Epithelial cell of proximal tubule (primary cell): ENCODE measurements at regions not wholly inside any gene's neighbourhood (a gene's known extent, or its start where the extent isn't known, plus 50 kb on each side); places are given as distances from the start of the nearest gene placed in this dataset.

Experiments used
- DNase-seq: peaks from one replicate; pipeline ENCODE4 v3.0.0-alpha.2; 2011; ENCODE audit warnings: low read depth
- H3K4me3 ChIP-seq: 2 replicates; pipeline ENCODE4 v1.5.1; 2011; ENCODE audit warnings: low read depth, mild to moderate bottlenecking, low read length
- TF ChIP-seq, protein P1 (sequence below): conservative IDR thresholded peaks from 2 replicates; pipeline ENCODE4 v1.5.1; 2012; ENCODE audit warnings: low read depth, mild to moderate bottlenecking, low read length

DNA sequence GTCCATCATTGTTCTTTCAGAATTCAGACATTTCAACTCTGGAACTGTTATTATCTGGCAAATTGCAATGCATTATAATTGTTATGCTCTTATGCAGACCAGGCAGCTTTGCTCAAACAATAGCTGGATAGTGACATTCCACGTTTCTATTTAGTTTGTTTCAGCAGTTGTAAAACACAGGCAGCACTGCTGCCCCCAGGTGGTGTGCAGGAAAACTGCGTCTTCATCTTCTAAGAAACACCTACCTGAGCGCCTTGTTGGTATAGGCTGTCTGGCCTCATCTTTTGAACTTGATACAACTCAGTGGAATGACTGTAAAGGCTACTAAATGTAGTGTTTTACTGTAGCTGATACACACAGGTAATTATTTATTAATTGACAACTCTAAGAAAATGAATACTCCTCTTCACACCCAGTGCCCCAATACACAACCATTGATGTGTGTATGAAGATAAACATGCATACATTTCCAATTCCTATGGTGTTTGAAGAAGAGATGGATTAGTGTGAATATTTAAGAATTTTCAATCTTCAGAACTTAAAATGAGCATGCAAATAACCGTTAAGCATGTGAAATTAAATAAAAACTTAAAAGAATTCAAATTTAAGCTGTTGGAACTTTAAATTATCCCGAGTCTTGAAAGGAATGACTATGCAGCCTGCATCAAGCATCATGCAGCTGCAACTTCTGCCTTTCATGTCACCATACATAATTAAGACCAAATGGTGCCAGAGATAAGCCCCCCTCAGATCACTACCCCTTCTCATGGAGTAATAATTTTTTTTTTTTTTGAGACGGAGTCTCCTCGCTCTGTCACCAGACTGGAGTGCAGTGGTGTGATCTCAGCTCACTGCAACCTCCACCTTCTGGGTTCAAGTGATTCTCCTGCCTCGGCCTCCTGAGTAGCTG lies 85.6 kb downstream of the CD8B2 start:
- DNase-seq = no peak
- no peak overlapping the region for H3K4me3 ChIP-seq
- TF ChIP-seq, protein P1, sequence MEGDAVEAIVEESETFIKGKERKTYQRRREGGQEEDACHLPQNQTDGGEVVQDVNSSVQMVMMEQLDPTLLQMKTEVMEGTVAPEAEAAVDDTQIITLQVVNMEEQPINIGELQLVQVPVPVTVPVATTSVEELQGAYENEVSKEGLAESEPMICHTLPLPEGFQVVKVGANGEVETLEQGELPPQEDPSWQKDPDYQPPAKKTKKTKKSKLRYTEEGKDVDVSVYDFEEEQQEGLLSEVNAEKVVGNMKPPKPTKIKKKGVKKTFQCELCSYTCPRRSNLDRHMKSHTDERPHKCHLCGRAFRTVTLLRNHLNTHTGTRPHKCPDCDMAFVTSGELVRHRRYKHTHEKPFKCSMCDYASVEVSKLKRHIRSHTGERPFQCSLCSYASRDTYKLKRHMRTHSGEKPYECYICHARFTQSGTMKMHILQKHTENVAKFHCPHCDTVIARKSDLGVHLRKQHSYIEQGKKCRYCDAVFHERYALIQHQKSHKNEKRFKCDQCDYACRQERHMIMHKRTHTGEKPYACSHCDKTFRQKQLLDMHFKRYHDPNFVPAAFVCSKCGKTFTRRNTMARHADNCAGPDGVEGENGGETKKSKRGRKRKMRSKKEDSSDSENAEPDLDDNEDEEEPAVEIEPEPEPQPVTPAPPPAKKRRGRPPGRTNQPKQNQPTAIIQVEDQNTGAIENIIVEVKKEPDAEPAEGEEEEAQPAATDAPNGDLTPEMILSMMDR = peak; percentile 66

DNA sequence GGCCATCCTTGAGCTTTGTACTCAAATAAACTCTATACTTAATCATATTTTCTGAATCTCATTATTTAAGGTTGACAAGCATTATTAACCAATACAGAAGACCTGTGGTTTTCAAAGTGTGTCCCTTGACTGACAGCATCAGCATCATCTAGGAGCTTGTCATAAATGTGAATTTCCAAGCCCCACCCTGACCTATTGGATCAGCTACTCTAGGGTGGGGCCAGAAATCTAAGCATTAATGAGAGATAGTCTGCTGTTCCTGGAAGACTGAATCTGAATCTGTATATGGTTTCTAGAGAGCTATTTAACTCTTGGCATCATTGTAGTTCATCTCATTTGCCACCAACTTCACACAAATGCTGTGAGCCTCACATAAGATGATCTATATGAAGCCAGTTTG lies 86.6 kb downstream of the CD8B2 start:
- no peak overlapping the region for H3K4me3 ChIP-seq
- TF ChIP-seq, protein P1 = no peak
- no peak for DNase-seq

DNA sequence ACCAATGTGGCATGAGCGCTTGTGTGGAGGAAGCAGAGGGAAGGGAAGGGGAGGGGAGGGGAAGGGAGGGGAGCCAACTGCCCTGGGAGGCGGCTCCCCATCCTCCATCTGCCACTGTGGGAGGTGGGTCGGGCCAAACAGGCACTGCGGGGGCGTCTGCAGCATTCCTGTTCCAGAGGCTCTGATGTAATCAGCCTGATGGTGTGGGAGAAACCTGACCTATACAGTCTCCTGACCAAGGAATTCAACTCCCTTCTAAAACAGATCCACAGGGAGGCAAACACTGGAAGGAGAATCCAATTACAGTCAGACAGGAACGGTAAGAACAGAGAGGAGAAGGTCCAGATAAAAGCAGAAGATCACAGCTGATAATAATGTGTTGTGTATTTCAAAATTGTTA lies 88.8 kb downstream of the CD8B2 start:
- TF ChIP-seq, protein P1 = no peak
- no peak overlapping the region for H3K4me3 ChIP-seq
- peak; percentile 57 for DNase-seq

DNA sequence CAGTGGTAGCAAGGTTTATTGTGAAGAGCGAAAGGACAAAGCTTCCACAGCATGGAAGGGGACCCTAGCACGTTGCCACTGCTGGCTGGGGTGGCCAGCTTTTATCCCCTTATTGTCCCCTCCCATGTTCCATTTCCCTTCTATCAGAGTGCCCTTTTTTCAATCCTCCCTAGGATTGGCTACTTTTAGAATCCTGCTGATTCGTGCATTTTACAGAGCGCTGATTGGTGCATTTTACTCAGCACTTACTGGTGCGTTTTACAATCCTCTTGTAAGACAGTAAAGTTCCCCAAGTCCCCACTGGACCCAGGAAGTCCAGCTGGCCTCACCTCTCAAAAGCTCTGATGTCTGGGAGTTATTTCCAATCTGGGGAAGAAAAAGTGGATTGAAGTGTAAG lies 90.1 kb downstream of the CD8B2 start:
- H3K4me3 ChIP-seq = no peak overlapping the region
- DNase-seq = no peak
- TF ChIP-seq, protein P1 = no peak

DNA sequence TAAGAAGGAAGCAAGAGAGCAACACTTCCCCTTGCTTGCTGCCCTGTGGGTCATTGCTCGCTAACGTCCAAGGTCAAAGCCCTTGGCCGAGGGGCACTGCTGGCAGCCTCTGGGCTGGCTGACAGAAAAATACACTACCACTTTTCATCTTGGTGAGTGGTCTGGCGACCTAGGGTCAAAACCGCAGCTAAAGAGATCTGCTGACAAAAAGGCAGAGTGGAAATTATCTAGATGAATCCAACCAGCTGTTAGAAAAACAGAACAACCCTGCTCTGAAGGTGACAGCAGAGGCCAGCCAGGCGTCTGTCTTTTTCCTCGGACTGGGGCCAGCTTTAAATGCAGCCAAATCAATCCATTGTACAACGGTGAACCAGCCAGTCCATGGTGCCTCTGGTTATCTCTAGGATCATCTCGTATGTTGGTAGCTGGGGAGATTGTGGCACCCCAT lies 92.6 kb downstream of the CD8B2 start:
- H3K4me3 ChIP-seq = no peak overlapping the region
- TF ChIP-seq, protein P1 = no peak
- DNase-seq = no peak

DNA sequence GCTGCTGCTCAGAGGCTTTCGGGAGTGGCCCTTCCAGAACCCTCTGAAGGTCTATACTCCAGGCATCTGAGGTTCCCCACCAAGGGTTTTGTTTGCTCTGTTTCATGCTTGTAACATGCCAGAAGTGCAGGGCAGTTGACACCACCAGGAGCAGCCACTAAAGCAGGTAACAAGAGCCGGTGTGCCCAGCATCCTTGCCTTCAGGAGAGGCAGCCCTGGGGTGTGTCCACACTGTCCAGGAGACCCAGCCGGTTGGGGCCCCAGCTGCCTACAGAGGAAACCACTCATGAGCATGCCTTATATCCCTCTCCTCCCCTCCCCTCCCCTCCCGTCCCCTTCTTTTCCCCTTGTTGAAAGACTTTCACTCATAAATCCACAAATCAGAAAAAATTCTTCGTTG lies 93.1 kb downstream of the CD8B2 start:
- TF ChIP-seq, protein P1 = no peak
- H3K4me3 ChIP-seq = no peak overlapping the region
- no peak for DNase-seq

DNA sequence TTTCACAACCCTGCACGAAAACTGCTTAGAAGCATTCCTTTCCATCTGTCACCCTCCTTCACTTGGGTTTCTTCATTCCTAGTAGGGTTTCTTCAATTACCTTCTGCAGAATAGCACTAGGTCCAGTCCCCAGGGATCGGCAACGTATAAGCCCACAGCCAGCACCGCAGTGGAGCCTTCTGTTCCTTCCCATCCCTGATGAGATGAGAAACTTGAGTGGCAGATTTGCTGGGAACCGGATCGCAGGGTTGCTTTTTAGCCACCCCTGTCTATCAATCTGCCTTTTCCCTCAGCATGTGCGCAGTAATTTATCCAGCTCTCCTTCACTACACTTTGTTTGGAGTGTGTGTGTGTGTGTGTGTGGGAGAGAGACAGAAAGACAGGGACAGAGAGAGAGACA lies 94.2 kb downstream of the CD8B2 start:
- DNase-seq = no peak
- no peak overlapping the region for H3K4me3 ChIP-seq
- TF ChIP-seq, protein P1 = no peak
